GM23338 (cell line): ENCODE measurements at regions not wholly inside any gene's neighbourhood (a gene's known extent, or its start where the extent isn't known, plus 50 kb on each side); places are given as distances from the start of the nearest gene placed in this dataset.

Source experiments
- ATAC-seq: fragments of 200-7000 bp; cut with Tn5 transposase; 3 replicates; pipeline ENCODE4 v1.9.1; 2020
- DNase-seq: peaks from one replicate; pipeline ENCODE4 v3.0.0-alpha.2; 2015; ENCODE audit warnings: low spot score
- H2AFZ ChIP-seq: fragments of 200-600 bp; sonication (generic); 2 replicates; pipeline ENCODE4 v1.8.0; 2016; ENCODE audit warnings: antibody characterized with exemption, mild to moderate bottlenecking, moderate library complexity
- H3F3A ChIP-seq: fragments of 200-600 bp; sonication (generic); replicated peaks from 2 replicates; pipeline ENCODE4 v1.8.0; 2017; ENCODE audit warnings: antibody characterized with exemption, mixed run types, low read depth
- H3K27ac ChIP-seq: fragments of 200-600 bp; sonication (generic); 2 replicates; pipeline ENCODE4 v1.6.1; 2016; ENCODE audit warnings: low read depth
- H3K27me3 ChIP-seq: fragments of 200-600 bp; sonication (generic); 2 replicates; pipeline ENCODE4 v1.8.0; 2016; ENCODE audit warnings: mild to moderate bottlenecking, mixed run types, moderate library complexity; ENCODE audit not compliant: insufficient read depth
- H3K36me3 ChIP-seq: fragments of 200-600 bp; sonication (generic); 2 replicates; pipeline ENCODE4 v1.8.0; 2016; ENCODE audit warnings: mild to moderate bottlenecking; ENCODE audit not compliant: insufficient read depth
- H3K4me1 ChIP-seq: fragments of 200-600 bp; sonication (generic); 2 replicates; pipeline ENCODE4 v1.8.0; 2016; ENCODE audit warnings: mild to moderate bottlenecking, moderate library complexity; ENCODE audit not compliant: insufficient read depth
- H3K4me2 ChIP-seq: fragments of 200-600 bp; sonication (generic); 2 replicates; pipeline ENCODE4 v1.7.1; 2017; ENCODE audit warnings: mixed run types
- H3K4me3 ChIP-seq: fragments of 200-600 bp; sonication (generic); 2 replicates; pipeline ENCODE4 v1.6.1; 2016; ENCODE audit warnings: mixed run types
- H3K79me2 ChIP-seq: fragments of 200-600 bp; sonication (generic); replicated peaks from 2 replicates; pipeline ENCODE4 v1.8.0; 2017; ENCODE audit warnings: mild to moderate bottlenecking; ENCODE audit not compliant: insufficient read depth
- H3K9me2 ChIP-seq: fragments of 200-600 bp; sonication (generic); 2 replicates; pipeline ENCODE4 v1.8.0; 2017; ENCODE audit not compliant: insufficient read depth
- H4K20me1 ChIP-seq: fragments of 200-600 bp; sonication (generic); replicated peaks from 2 replicates; pipeline ENCODE4 v1.8.0; 2017; ENCODE audit warnings: mild to moderate bottlenecking; ENCODE audit not compliant: insufficient read depth
- H3K27ac Mint-ChIP-seq: 2 replicates; pipeline ENCODE4 v1.8.0; 2020; ENCODE audit warnings: inconsistent platforms, mild to moderate bottlenecking, moderate library complexity, mixed read lengths
- H3K27me3 Mint-ChIP-seq: 3 replicates; pipeline ENCODE4 v1.8.0; 2022; ENCODE audit warnings: low read depth, mild to moderate bottlenecking, moderate library complexity, mixed read lengths, inconsistent platforms; ENCODE audit not compliant: insufficient read depth, poor library complexity
- H3K36me3 Mint-ChIP-seq: 3 replicates; pipeline ENCODE4 v1.8.0; 2021; ENCODE audit warnings: low read depth, mild to moderate bottlenecking, inconsistent platforms, moderate library complexity, mixed read lengths
- H3K4me1 Mint-ChIP-seq: 3 replicates; pipeline ENCODE4 v1.8.0; 2020; ENCODE audit warnings: mild to moderate bottlenecking, inconsistent platforms, mixed read lengths
- H3K4me3 Mint-ChIP-seq: 3 replicates; pipeline ENCODE4 v1.8.0; 2021; ENCODE audit warnings: moderate library complexity, mild to moderate bottlenecking, inconsistent platforms, mixed read lengths
- H3K9me3 Mint-ChIP-seq: 3 replicates; pipeline ENCODE4 v1.8.0; 2020; ENCODE audit warnings: moderate library complexity, mild to moderate bottlenecking, inconsistent platforms, mixed read lengths
- CREB1 ChIP-seq: fragments of 250-450 bp; sonication (Bioruptor Pico); IDR thresholded peaks from 2 replicates; pipeline ENCODE4 v1.5.0; 2020; ENCODE audit warnings: low read depth, mild to moderate bottlenecking, moderate library complexity
- EZH2 ChIP-seq: fragments of 200-600 bp; sonication (generic); IDR thresholded peaks from one replicate; pipeline ENCODE4 v1.8.0; 2017; ENCODE audit warnings: antibody characterized with exemption, mild to moderate bottlenecking, low read depth; ENCODE audit not compliant: unreplicated experiment
- EZH2phosphoT487 ChIP-seq: fragments of 200-600 bp; sonication (generic); IDR thresholded peaks from one replicate; pipeline ENCODE4 v1.8.1; 2018; ENCODE audit warnings: antibody characterized with exemption; ENCODE audit not compliant: unreplicated experiment
- JUNB ChIP-seq: IDR thresholded peaks from one replicate; pipeline ENCODE4 v1.6.1; 2016; ENCODE audit warnings: antibody characterized with exemption; ENCODE audit not compliant: unreplicated experiment
- NANOG ChIP-seq: IDR thresholded peaks from 2 replicates; pipeline ENCODE4 v1.6.1; 2016; ENCODE audit warnings: antibody characterized with exemption, borderline replicate concordance
- POLR2AphosphoS5 ChIP-seq: IDR thresholded peaks from 2 replicates; pipeline ENCODE4 v1.6.1; 2016; ENCODE audit warnings: antibody characterized with exemption, low read depth
- STAT1 ChIP-seq: IDR thresholded peaks from one replicate; pipeline ENCODE4 v1.6.1; 2016; ENCODE audit warnings: antibody characterized with exemption; ENCODE audit not compliant: unreplicated experiment
- ZNF114 ChIP-seq: fragments of 250-450 bp; sonication (Bioruptor Pico); IDR thresholded peaks from 2 replicates; pipeline ENCODE4 v1.5.0; 2020; ENCODE audit warnings: mild to moderate bottlenecking, moderate library complexity
- ZNF331 ChIP-seq: fragments of 250-450 bp; sonication (Bioruptor Pico); IDR thresholded peaks from 2 replicates; pipeline ENCODE4 v1.5.0; 2020; ENCODE audit warnings: low read depth, mild to moderate bottlenecking, moderate library complexity
- TF ChIP-seq, protein P1 (sequence below): fragments of 250-450 bp; sonication (Bioruptor Pico); IDR thresholded peaks from 2 replicates; pipeline ENCODE4 v1.5.0; 2020; ENCODE audit warnings: mild to moderate bottlenecking, moderate library complexity
- TF ChIP-seq, protein P2 (sequence below): IDR thresholded peaks from 2 replicates; pipeline ENCODE4 v1.6.1; 2016; ENCODE audit warnings: antibody characterized with exemption
- TF ChIP-seq, protein P3 (sequence below): IDR thresholded peaks from one replicate; pipeline ENCODE4 v1.6.1; 2018; ENCODE audit warnings: antibody characterized with exemption; ENCODE audit not compliant: unreplicated experiment
- TF ChIP-seq, protein P4 (sequence below), 2 experiments: fragments of 200-600 bp in 1 of 2; sonication (generic) in 1 of 2; conservative IDR thresholded peaks; 2 replicates each; pipeline versions ENCODE4 v1.5.1 to v1.6.1; 2016 to 2017; ENCODE audit warnings: antibody characterized with exemption in 2 of 2, low read depth in 2 of 2, mild to moderate bottlenecking in 2 of 2, moderate library complexity in 1 of 2

DNA sequence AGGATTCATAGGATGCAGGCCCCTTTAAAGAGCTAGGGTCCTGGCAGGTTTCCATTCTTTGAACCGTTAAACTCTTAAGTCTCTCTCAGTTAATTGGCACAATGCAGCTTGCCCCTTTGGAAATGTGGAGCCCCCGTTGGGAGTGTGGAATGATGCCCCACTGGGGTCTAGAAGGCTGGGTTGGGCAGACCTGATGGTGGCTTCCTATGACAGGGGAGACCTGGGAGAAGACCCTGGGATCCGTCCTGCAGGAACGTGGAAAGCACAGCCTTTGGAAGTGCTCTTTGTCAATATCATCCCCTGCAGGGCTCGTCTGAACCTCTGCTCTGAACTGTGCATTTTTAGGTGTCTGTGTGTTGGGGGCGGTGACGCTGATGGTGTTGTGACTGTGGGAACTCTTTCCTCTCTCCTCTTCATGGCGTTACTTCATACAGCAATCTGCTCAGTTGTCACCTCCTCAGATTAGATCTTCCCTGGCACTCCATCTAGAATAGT, 190.6 kb downstream of the MYCN start:
- no peaks in the 10 kb centered on the region for H3K9me3 Mint-ChIP-seq
- Histone ChIP-seq H3F3A (no peaks in the 10 kb centered on the region), H3K79me2 (no peaks in the 10 kb centered on the region), H3K27ac (no peak overlapping the region), H3K9me2 (peaks cover 15% of the 10 kb centered on the region), H4K20me1 (no peaks in the 10 kb centered on the region), H3K4me3 (no peak overlapping the region), H3K4me1 (no peaks in the 10 kb centered on the region), H3K27me3 (no peaks in the 10 kb centered on the region), H2AFZ (0 out of 2 replicates have a peak overlapping the region, but pooled peaks have one; percentile 23), H3K36me3 (no peaks in the 10 kb centered on the region), H3K4me2 (no peak overlapping the region)
- no peak overlapping the region for H3K4me3 Mint-ChIP-seq
- TF ChIP-seq ZNF331 (CRISPR knock-in tag) (no peak), ZNF114 (CRISPR knock-in tag) (no peak), EZH2 (no peak), EZH2phosphoT487 (no peak), JUNB (no peak), STAT1 (no peak), NANOG (no peak), CREB1 (CRISPR knock-in tag) (no peak), POLR2AphosphoS5 (no peak)
- TF ChIP-seq, protein P1, sequence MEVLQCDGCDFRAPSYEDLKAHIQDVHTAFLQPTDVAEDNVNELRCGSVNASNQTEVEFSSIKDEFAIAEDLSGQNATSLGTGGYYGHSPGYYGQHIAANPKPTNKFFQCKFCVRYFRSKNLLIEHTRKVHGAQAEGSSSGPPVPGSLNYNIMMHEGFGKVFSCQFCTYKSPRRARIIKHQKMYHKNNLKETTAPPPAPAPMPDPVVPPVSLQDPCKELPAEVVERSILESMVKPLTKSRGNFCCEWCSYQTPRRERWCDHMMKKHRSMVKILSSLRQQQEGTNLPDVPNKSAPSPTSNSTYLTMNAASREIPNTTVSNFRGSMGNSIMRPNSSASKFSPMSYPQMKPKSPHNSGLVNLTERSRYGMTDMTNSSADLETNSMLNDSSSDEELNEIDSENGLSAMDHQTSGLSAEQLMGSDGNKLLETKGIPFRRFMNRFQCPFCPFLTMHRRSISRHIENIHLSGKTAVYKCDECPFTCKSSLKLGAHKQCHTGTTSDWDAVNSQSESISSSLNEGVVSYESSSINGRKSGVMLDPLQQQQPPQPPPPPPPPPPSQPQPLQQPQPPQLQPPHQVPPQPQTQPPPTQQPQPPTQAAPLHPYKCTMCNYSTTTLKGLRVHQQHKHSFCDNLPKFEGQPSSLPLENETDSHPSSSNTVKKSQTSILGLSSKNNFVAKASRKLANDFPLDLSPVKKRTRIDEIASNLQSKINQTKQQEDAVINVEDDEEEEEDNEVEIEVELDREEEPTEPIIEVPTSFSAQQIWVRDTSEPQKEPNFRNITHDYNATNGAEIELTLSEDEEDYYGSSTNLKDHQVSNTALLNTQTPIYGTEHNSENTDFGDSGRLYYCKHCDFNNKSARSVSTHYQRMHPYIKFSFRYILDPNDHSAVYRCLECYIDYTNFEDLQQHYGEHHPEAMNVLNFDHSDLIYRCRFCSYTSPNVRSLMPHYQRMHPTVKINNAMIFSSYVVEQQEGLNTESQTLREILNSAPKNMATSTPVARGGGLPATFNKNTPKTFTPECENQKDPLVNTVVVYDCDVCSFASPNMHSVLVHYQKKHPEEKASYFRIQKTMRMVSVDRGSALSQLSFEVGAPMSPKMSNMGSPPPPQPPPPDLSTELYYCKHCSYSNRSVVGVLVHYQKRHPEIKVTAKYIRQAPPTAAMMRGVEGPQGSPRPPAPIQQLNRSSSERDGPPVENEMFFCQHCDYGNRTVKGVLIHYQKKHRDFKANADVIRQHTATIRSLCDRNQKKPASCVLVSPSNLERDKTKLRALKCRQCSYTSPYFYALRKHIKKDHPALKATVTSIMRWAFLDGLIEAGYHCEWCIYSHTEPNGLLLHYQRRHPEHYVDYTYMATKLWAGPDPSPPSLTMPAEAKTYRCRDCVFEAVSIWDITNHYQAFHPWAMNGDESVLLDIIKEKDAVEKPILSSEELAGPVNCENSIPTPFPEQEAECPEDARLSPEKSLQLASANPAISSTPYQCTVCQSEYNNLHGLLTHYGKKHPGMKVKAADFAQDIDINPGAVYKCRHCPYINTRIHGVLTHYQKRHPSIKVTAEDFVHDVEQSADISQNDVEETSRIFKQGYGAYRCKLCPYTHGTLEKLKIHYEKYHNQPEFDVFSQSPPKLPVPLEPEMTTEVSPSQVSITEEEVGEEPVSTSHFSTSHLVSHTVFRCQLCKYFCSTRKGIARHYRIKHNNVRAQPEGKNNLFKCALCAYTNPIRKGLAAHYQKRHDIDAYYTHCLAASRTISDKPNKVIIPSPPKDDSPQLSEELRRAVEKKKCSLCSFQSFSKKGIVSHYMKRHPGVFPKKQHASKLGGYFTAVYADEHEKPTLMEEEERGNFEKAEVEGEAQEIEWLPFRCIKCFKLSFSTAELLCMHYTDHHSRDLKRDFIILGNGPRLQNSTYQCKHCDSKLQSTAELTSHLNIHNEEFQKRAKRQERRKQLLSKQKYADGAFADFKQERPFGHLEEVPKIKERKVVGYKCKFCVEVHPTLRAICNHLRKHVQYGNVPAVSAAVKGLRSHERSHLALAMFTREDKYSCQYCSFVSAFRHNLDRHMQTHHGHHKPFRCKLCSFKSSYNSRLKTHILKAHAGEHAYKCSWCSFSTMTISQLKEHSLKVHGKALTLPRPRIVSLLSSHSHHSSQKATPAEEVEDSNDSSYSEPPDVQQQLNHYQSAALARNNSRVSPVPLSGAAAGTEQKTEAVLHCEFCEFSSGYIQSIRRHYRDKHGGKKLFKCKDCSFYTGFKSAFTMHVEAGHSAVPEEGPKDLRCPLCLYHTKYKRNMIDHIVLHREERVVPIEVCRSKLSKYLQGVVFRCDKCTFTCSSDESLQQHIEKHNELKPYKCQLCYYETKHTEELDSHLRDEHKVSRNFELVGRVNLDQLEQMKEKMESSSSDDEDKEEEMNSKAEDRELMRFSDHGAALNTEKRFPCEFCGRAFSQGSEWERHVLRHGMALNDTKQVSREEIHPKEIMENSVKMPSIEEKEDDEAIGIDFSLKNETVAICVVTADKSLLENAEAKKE (CRISPR knock-in tag) = no peak
- TF ChIP-seq, protein P2, sequence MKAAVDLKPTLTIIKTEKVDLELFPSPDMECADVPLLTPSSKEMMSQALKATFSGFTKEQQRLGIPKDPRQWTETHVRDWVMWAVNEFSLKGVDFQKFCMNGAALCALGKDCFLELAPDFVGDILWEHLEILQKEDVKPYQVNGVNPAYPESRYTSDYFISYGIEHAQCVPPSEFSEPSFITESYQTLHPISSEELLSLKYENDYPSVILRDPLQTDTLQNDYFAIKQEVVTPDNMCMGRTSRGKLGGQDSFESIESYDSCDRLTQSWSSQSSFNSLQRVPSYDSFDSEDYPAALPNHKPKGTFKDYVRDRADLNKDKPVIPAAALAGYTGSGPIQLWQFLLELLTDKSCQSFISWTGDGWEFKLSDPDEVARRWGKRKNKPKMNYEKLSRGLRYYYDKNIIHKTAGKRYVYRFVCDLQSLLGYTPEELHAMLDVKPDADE = no peak
- TF ChIP-seq, protein P3, sequence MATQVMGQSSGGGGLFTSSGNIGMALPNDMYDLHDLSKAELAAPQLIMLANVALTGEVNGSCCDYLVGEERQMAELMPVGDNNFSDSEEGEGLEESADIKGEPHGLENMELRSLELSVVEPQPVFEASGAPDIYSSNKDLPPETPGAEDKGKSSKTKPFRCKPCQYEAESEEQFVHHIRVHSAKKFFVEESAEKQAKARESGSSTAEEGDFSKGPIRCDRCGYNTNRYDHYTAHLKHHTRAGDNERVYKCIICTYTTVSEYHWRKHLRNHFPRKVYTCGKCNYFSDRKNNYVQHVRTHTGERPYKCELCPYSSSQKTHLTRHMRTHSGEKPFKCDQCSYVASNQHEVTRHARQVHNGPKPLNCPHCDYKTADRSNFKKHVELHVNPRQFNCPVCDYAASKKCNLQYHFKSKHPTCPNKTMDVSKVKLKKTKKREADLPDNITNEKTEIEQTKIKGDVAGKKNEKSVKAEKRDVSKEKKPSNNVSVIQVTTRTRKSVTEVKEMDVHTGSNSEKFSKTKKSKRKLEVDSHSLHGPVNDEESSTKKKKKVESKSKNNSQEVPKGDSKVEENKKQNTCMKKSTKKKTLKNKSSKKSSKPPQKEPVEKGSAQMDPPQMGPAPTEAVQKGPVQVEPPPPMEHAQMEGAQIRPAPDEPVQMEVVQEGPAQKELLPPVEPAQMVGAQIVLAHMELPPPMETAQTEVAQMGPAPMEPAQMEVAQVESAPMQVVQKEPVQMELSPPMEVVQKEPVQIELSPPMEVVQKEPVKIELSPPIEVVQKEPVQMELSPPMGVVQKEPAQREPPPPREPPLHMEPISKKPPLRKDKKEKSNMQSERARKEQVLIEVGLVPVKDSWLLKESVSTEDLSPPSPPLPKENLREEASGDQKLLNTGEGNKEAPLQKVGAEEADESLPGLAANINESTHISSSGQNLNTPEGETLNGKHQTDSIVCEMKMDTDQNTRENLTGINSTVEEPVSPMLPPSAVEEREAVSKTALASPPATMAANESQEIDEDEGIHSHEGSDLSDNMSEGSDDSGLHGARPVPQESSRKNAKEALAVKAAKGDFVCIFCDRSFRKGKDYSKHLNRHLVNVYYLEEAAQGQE = no peak
- TF ChIP-seq, protein P4, sequence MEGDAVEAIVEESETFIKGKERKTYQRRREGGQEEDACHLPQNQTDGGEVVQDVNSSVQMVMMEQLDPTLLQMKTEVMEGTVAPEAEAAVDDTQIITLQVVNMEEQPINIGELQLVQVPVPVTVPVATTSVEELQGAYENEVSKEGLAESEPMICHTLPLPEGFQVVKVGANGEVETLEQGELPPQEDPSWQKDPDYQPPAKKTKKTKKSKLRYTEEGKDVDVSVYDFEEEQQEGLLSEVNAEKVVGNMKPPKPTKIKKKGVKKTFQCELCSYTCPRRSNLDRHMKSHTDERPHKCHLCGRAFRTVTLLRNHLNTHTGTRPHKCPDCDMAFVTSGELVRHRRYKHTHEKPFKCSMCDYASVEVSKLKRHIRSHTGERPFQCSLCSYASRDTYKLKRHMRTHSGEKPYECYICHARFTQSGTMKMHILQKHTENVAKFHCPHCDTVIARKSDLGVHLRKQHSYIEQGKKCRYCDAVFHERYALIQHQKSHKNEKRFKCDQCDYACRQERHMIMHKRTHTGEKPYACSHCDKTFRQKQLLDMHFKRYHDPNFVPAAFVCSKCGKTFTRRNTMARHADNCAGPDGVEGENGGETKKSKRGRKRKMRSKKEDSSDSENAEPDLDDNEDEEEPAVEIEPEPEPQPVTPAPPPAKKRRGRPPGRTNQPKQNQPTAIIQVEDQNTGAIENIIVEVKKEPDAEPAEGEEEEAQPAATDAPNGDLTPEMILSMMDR (conservative IDR thresholded peaks at IDR 0.05; ENCODE audit: low read depth in 2 of 2) = no peak
- DNase-seq (no peak), ATAC-seq (no peak)
- H3K36me3 Mint-ChIP-seq = no peaks in the 10 kb centered on the region
- H3K27me3 Mint-ChIP-seq = peaks cover 3% of the 10 kb centered on the region
- H3K4me1 Mint-ChIP-seq = no peaks in the 10 kb centered on the region; the same call in 2 of the 3 replicates
- no peak overlapping the region for H3K27ac Mint-ChIP-seq
